EL (cell line): ENCODE measurements at regions not wholly inside any gene's neighbourhood (a gene's known extent, or its start where the extent isn't known, plus 50 kb on each side); places are given as distances from the start of the nearest gene placed in this dataset.
"Not testable (repeated sequence)": the region's sequence is repeated elsewhere in the genome, so short reads cannot be mapped to it uniquely, and the experiment has no call there.

Source experiments
- DNase-seq: peaks from one replicate; pipeline ENCODE4 v3.0.0-alpha.2; 2016

DNA sequence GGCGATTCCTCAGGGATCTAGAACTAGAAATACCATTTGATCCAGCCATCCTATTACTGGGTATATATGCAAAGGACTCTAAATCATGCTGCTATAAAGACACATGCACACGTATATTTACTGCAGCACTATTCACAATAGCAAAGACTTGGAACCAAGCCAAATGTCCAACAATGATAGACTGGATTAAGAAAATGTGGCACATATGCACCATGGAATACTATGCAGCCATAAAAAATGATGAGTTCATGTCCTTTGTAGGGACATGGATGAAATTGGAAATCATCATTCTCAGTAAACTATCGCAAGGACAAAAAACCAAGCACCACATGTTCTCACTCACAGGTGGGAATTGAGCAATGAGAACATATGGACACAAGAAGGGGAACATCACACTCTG, 93.1 kb upstream of the NT5E start:
- not testable (repeated sequence) for DNase-seq

DNA sequence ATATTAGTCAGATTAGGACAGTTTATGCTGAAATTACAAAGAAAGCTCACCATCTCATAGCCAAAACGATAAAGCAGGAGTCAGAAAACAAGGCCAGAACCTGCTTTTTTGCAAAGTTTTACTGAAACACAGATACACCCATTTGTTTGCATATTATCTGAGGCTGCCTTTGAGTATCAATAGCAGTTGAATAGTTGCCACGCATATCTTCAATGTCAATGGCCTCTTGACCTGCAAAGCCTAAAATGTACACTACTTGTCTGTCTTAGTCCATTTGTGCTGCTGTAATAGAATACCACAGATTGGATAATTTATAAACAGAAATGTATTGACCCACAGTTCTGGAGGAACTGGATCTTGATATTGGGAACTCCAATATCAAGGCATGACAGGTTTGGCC, 94.1 kb upstream of the NT5E start:
- DNase-seq: no peak

DNA sequence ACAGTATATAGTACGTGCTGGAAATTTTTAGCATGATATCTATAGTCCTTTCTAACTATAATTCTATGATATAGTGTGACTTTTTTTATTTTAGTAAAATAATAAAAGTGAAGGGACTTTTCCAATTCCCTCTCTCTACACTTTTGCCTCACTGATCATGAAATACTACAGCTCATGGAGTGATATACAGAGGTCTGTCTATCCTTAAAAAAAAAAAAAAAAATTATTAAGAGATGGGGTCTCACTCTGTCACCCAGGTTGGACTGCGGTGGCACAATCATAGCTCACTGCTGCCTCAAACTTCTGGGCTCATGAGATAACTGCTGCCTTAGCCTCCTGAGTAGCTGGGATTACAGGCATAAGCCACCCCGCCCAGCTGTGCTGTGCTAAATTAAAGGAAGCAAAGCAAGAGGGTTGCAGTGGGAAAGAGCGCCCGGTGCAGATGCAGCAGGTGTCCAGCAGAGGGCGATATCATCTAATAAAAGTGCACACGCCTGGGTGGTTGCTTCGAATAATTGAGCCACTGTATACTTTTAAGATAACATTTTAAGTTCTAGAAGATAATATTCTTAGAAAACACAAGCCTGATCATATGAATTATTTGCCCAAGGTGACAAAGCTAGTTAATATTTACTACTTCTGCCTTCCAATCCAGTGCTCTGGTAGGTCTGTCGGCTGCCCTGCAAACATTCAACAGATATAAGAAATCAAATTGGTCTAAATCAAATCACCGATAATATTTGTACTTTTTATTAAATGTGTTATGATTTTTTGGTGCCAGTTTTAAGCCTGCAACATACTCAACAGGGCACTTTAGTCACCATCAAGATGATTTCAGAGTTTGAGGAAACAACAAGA, 94.9 kb upstream of the NT5E start:
- DNase-seq: peak; percentile 78

DNA sequence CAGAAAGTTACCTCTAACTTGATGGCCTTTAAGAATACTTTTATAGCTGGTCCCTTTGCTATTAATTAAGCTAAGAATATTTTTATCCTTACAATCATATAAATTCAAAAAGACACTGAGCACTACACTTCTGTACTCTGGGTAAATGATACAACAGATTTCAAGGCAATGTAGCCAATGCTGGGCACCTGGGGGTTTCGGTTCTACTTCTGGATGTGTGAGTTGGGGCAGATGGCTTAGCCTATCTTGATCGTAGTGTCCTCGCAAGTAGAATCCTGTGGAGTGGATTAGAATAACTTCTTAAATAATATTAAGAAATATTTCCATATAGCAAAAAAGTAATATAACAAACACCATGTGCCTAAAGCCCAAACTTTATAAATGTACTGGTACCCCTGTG, 96.9 kb upstream of the NT5E start:
- no peak for DNase-seq

DNA sequence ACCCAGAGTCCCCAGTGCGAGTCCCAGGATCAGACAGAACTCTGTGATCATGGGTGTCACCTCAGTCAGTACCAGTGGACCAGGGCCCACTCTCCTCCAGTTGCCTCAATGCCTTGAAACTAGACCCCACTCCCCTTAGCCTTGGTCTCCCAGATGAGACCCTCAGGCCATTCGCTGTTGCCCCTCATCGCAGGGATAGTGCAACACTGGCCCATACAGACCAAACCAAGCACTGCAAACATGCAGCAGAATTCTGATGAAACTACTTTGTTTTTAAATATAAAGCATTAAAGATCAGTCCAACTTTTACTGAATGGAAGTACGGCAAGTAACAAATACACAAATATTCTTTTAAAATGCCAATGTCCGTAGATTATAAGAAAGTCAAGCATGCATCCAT, 101.2 kb upstream of the NT5E start:
- DNase-seq: no peak

DNA sequence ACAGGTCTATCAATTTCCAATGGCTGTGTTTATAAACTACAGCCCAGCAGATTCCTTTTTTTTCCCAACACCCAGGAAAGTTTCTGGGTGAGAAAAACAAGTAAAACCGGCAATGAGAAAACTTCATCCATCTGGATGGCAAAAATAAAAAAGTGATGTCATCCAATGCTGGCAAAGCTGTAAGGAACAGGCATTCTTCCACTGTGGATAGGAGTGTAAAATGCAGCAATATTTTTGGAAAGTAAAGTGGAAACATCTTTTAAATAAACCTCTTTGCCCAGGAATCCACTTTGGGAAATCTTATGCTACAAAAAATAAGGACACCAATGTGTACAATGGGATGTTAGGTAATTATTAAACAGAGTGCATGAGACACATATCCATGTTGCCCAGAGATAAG, 102.1 kb upstream of the NT5E start:
- no peak for DNase-seq

DNA sequence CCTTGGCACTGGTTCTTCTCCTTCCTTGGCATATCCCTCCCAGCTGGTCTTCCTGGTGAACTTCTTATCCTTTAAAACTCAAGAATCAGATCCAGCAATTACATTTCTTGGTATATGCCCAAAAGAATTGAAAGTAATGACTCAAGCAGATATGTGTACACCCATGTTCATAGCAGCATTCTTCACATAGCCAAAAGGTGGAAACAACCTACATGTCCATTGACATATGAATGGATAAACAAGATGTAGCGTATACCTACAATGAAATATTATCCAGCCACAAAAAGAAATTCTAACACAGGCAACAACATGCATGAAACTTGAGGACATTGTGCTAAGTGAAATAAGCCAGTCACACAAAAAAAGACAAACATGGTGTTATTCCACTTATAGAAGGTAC, 103.7 kb upstream of the NT5E start:
- DNase-seq: no peak

DNA sequence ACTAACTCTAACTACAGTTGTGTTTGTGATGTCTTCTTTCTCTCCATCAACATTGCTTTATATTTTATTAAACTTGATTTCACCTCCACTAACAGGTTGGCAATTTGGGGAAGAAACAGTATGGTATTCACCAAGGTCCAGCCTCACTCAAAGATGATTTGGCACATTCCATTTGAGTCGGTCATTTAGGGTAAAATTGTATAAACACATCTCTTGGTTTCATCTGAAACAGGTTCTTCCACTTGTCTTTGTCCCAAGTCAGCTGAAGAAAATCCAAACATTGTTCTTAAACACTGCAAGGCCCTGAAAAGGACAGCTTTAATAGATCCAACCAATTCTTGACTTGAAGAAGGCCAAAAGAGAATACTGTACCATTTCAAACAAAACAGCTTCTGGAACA, 104.9 kb upstream of the NT5E start:
- DNase-seq: no peak

DNA sequence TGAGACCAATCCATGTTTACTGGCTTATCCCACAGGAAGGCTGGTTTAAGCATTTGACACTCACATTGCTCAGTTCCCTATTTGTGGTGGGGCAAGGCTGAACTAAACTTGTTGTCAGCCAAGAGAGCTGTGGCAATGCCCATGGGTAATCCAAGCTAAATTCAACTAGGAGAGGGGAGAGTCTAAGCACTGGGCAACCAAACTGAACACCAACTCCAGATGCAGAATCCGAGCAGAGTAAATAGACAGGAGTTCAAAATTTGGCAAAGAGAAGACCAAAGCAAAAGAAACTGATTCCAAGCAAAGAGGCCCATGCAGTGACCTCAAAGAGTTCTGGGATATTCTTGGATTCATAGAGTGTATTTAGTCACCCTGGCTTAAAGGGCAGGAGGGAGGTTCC, 106.5 kb upstream of the NT5E start:
- DNase-seq: no peak

DNA sequence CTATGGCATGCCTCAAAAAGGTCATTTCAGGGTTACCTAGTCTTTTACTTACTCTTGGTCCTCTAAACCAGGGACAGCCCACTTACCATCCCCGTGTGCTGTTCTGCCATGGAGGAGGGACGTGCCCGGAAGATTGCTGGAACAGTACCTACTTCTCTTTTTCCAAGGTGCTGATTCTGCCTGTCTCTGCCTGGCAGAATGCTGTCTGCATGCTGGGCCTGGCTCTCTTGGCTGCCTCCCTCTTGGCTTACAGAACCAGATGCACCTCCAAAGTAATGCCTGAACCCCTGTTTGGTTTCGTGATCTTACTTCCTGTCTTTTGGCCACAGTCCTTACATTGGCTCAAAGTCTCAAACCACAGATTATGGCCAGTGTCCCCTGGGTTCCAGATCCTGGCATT, 120.7 kb upstream of the NT5E start:
- no peak for DNase-seq

DNA sequence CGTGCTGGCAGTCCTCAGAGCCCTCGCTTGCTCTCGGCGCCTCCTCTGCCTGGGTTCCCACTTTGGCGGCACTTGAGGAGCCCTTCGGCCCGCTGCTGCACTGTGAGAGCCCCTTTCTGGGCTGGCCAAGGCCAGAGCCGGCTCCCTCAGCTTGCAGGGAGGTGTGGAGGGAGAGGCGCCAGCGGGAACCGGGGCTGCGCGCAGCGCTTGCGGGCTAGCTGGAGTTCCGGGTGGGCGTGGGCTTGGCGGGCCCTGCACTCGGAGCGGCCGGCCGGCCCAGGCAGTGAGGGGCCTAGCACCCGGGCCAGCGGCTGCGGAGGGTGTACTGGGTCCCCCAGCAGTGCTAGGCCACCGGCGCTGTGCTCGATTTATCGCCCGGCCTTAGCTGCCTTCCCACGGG, 124.1 kb upstream of the NT5E start:
- DNase-seq: not testable (repeated sequence)

DNA sequence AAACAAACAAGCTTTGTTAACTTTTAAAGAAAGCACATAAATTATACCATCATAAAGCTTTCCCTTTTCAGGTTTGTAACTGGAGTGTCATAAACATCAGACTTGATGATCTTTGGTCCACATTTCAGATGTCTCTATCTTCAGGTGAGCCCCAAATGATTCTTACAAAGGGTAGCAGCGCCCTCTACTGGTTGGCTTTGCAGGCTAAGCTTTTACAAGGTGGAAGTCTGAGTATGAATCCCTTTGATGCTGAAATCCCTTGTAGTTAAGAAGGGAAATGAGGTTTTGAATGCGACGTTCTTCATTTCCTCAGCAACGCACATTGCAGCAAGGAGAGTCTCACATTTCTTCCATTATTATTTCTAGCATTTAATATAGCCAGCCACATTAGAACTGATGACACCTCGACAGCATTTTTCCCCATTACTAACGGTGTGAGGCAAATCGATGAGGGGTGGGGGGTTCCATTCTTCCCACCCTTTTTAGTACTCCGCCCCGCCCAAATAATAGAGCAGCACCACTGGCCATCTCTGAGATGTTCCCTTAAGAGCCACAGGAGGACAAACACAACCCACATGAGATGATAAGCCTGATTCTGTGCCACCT, 126.3 kb upstream of the NT5E start:
- DNase-seq: peak; percentile 74

DNA sequence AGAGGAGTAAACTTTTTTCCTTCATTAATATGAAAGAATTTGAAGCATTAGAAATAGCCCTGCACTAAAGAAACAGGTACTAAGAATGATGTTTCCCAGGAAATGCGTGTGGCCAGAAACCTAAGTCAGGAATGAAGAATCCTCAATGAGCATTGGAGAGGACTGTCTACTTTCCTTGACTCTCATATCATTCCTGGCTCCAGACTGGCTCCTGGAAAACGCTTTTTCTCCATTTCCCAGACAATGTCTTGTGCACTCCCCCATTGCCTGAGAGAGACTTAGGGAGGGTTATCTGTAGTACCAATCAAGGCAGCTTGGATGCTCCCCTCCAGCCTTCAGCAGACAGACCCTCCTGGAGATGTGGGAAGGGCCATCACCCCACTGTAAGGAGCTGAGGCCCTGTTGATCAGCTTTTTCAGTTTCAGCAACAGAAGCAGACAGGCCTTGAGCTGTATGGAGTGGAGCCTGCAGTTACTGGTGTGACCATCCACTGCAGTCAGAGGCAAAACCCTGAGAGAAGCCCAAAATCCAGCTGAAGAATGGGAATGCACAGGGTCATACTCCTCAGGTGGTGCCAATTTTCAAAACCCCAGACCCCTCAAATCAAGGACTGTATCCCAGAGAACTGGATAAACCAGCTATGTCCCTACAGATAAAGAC, 127.3 kb upstream of the NT5E start:
- no peak for DNase-seq

DNA sequence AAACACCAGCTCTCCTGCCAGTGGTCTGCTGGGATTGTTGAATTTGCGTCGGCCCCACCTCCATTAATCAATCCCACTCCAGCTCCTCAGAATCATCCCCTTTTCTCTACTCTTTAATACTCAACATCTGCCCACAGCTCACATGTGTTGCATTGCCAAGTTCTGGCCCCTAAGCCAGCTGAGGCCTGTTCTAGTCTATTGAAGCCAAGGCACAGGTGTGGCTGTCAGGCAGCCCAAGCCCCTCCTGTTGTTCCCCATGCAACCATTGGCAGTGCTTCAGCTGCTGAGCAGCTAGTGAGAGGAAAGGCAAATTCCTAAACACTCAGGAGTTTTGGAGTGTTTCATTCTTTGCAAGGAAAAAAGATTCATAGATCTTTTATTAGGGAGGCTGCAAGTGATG, 128.0 kb upstream of the NT5E start:
- DNase-seq: no peak

DNA sequence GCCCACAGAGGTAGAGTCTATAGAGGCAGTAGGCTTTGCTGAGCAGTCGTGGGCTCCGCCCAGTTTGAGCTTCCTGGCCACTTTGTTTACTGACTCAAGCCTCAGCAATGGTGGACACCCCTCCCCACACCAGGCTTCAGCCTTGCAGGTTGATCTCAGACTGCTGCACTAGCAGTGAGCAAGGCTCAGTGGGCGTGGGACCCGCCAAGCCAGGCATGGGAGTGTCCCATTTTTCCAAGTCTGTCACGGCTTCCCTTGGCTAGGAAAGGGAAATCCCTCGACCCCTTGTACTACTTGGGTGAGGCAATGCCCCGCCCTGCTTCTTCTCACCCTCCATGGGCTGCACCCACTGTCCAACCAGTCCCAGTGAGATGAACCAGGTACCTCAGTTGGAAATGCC, 135.3 kb upstream of the NT5E start:
- no peak for DNase-seq

DNA sequence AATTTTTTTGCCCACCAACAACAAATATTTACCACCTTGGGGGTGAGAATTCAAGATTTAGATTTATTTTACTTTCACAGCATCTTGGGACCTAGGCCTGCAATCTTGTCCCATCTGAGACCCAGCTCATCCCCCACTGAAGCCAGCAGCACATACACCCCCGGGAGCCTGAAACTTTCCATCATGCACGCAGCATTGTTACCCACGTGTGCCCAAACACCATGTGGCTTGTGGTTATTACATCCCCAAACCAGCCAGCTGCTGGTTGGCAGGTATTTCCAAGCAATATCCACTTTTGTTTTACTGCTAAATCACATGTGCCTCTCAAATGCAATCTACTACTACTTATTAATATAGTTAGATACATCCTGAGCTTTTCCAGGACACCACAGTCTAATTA, 149.3 kb upstream of the NT5E start:
- DNase-seq: no peak

DNA sequence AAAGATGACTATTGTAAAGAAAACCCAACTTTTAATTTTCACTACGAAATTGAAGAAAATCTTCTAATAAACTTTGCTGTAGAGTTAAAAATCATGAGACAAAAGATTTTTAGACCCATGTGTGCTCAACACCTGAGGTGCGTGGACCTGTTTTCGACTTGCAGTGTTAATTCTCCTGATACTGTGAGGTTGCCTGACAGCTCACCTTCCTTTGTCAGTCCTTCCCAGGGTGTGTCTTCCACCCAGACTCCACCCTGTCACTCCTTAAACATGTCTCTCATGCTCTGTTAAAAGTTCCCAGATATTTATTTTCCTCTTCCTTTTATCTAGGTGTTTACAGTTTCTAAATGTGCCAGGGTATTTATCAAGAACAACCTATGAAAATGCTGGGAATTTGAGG, 151.3 kb upstream of the NT5E start:
- no peak for DNase-seq

DNA sequence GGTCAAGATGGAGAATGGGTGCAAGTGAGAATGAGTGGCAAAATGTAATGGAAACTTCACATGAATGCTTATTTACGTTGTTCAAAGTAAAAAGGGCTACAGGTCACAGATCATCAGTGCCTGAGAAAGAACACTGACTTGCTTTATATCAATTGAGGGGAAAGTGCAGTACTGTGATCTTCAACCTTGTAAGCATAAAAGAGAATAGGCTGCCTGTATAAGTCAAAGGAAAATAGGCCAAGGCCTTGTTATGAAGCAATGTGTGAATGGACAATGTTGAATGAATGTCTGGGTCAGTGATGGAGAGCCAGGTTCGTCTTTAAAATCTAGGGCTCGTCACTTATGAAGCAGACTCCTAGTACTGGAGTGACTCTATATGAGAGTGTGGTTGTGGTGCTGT, 158.6 kb upstream of the NT5E start:
- no peak for DNase-seq

DNA sequence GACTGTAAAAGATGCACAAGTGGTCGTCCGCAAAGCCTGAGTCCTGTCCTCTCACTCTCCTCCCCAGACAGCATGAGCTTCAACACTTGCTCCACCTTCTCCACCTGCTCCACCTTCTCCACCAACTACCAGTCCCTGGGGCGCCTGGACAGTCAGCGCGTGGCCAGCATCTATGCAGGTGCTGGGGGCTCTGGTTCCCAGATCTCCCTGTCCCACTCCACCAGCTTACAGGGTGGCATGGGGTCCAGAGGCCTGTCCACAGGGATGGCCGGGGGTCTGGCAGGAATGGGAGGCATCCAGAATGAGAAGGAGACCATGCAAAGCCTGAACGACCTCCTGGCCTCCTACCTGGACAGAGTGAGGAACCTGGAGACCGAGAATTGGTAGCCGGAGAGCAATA, 162.2 kb upstream of the NT5E start:
- no peak for DNase-seq

DNA sequence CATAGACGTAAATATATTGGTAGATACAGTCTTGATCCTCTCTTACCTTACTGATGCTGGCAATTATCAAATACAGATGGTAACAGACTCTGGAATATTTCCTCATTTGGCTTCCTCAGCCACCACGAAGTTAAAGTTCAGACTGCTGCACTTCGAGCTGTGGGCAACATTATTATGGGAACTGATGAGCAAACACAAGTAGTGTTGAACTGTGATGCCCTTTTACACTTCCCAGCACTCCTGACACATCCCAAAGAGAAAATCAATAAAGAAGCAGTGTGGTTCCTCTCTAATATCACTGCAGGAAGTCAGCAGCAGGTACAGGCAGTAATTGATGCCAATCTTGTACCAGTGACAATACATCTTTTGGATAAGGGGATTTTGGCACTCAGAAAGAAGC, 162.7 kb upstream of the NT5E start:
- no peak for DNase-seq

DNA sequence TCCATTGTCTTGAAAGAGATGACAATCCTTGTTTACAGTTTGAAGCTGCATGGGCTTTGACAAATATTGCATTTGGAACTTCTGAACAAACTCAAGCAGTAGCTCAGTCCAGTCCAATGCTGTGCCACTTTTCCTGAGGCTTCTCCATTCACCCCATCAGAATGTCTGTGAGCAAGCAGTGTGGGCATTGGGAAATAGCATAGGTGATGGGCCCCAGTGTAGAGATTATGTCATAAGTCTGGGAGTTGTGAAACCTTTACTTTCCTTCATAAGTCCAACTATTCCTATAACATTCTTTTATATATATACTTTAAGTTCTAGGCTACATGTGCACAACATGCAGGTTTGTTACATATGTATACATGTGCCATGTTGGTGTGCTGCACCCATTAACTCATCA, 163.4 kb upstream of the NT5E start:
- not testable (repeated sequence) for DNase-seq

DNA sequence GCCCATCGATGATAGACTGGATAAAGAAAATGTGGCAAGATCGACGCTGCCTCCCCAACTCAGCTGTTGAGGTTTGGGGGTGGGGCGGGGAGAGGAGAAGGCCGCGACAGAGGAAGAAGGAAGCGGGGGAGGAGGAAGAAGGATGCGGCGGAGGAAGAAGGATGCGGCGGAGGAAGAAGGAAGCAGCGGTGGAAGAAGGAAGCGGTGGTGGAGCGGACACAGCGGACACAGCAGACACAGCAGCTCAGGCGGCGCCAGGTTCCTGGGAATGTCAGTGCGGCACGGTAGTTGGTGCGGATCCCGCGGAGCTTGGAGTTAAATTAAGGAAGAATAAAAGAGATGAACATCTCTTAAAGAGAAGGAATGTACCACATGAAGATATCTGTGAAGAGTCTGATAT, 163.9 kb upstream of the NT5E start:
- no peak for DNase-seq

DNA sequence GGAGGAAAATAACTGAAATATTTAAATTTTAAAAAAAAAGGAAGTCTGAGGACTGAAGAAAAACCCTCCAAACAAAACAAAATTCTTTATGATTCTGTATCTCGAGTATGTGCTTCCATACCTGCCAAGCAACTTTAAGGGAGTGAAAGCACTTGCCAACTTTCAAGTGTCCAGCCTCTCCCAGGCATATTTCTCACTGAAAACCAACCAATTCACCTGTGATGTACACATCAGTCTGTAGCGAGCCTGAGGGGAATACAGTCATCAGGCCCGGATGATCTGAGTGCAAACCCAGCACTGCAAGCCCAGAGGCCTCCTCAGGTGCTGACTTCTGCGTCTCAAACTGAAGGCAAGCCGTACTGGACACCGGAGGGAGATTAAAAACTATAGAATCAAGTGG, 164.8 kb upstream of the NT5E start:
- no peak for DNase-seq

DNA sequence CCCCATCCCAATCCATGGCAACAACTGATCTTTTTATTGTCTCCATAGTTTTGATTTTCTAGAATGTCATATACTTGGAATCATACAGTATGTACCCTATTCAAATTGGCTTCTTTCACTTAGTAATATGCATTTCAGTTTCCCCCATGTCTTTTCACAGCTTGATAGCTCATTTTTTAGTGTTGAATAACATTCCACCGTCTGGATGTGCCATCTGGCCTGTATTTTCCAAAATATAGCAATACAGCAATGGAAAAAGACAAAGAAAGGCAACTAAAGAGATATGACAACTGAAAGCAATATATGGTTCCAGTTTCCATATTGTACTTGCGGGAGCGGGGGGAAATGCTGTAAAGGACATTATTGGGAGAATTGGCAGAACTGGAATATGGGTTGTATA, 166.4 kb upstream of the NT5E start:
- no peak for DNase-seq
